22Rv1 (cell line): ENCODE measurements at regions not wholly inside any gene's neighbourhood (a gene's known extent, or its start where the extent isn't known, plus 50 kb on each side); places are given as distances from the start of the nearest gene placed in this dataset.

Experiments used
- CTCF ChIP-seq: fragments of 450-650 bp; IDR thresholded peaks from 2 replicates; pipeline ENCODE4 v1.5.1; 2017; ENCODE audit warnings: mild to moderate bottlenecking
- ZFX ChIP-seq: fragments of 450-650 bp; IDR thresholded peaks from 2 replicates; pipeline ENCODE4 v1.6.1; 2017; ENCODE audit warnings: antibody characterized with exemption, borderline replicate concordance

- TF ChIP-seq CTCF (no peak), ZFX (no peak)
Measured at GRCh38 chr5:40093550-40093949, 586.2 kb upstream of the PTGER4 start.
